Kasumi-1 (cell line): ENCODE measurements at regions not wholly inside any gene's neighbourhood (a gene's known extent, or its start where the extent isn't known, plus 50 kb on each side); places are given as distances from the start of the nearest gene placed in this dataset.

ENCODE experiments used
- DNase-seq, 2 experiments: peaks; one replicate each; lab custom pipeline; 2025; lab: John Stamatoyannopoulos, UW

DNA sequence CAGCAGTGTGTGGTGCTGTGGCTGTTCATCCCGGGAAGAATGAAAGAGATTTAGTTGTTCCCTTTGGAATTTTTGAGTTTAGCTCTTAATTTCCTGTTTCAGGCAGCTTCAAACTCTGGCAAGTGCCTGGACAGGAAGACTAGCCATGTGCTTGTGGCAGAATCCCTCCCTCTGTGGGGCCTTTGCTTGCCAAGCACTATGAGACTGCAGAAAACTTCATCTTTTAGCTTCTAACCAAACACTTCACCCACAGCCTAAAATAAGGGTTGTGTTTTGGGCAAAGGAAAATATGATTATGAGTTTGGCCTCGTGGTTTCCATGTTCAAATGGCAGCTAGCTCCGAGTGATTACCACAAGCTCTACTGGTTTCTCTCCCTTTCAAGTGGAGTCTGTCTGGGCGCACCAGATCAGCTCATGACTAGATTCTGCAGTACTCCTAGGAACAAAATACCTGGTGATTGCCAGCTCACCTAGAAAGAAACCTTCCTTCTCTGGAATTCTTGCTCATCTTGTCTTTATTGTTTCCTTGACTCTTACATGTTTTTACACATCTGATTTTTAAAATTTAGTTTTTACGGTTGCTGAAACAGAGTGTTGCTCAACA lies 707.5 kb downstream of the SLITRK6 start:
- no peak for DNase-seq

- no peak for DNase-seq
Measured at GRCh38 chr13:85089186-85089585, 710.0 kb downstream of the SLITRK6 start.

GRCh38 chr13:85080691-85081090 lies 718.5 kb downstream of the SLITRK6 start:
- DNase-seq: no peak

- DNase-seq: no peak
Measured at GRCh38 chr13:85076343-85076742, 722.9 kb downstream of the SLITRK6 start.

DNA sequence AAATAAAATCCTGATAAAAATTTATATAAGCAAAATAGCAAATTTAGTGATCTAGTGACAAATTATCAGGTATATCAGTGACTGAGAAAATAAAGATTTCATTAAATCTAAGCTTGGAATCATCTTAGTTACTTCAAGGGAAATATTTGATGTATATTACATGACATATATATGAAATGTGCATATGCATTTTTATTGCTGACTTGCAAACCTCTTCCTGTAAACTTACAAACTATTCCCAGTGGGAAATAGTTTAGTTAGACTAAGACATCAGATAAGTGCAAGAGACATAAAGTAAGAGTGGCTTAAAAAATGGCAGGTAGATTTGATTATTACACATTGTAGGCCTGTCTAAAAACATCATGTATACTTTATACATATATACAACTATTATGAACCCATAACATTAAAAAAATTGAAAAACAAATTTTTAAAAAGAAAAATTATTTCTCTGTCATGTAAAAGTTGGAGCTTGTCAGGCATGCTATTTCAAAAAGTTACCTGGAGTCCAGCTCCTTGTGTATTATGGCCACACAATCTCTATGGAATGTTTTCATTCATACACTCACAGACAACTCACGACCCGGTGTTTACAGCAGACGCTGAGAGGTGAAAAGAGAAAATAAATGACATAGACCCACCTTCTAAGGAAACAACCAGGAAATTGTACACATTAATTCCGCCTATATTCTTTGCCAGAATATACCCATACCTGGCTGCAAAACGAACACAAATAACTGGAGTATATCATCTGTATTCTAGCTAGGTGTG lies 724.5 kb downstream of the SLITRK6 start:
- DNase-seq: no peak

DNA sequence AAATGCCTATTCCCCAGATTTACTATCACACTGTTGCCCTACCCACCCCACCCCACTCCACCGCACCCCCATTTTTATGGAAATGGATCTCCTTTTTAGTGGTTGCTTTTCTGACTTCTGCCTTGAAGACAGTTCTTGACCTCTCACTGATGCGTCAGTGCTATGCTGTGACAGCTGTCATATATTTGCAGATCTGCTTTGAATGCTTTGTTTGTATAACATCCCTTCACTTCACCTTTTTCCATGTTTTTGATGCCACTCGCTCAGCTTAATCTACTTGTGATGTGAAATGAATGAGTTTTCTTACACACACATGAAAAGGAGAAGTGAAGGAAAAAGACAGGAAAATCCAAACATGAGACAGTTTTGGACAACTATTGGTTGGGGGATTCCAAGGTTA lies 731.0 kb downstream of the SLITRK6 start:
- DNase-seq: no peak

DNA sequence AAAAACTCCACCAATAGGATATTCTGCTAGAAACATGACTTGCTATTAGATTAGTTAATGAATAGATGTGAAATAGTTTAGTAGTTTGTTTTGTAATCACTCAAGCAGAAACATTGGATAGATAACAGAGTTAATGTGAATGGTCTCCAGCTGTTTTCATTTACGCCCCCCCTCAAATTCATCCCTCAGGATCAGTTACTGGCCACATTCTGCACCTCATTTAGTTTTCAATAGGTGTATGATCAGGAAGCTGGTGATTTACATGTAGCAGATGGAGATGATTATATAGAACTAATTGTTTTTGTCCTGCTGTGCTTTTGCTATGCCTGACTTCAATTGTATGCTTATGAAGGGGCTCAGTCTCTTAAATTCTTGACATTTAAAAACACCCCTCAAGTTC lies 759.0 kb downstream of the SLITRK6 start:
- no peak for DNase-seq

- no peak for DNase-seq
Measured at GRCh38 chr13:85031771-85032170, 767.4 kb downstream of the SLITRK6 start.

DNA sequence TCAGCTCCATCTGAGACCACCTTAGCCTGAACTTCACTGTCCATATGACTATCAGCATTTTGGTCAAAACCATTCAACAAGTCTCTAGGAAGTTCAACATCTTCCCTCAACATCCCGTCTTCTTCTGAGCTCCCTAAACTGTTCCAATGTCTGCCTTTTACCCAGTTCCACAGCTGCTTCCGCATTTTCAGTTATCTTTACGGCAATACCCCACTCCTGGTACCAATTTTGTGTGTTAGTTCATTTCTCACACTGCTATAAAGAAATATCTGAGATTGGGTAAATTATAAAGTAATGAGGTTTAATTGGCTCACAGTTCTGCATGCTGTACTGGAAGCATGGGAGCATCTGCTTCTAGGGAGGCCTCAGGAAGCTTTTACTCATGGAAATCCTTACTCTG lies 771.2 kb downstream of the SLITRK6 start:
- no peak for DNase-seq

DNA sequence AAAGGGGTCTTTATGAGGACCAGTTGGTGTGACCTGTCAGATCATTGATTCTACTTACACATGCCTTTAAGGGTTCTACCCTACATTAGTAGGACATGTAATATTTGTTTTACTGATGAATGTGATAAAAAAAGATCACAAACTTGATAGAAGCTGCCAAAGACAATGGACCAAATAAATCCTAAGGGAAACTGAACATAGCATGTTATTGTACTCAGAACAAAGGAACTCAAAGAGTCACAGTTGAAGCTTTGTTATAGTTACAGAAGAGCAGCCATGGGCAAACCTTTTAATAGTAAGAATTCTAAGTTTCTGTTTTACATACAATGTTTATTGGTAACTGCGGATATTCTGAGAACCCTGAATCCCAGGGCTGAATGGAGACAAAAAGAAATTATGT lies 780.1 kb downstream of the SLITRK6 start:
- DNase-seq: no peak

- peak in 1 of 2 experiments; percentile 26 for DNase-seq
Measured at GRCh38 chr13:85013006-85013405, 786.2 kb downstream of the SLITRK6 start.

DNA sequence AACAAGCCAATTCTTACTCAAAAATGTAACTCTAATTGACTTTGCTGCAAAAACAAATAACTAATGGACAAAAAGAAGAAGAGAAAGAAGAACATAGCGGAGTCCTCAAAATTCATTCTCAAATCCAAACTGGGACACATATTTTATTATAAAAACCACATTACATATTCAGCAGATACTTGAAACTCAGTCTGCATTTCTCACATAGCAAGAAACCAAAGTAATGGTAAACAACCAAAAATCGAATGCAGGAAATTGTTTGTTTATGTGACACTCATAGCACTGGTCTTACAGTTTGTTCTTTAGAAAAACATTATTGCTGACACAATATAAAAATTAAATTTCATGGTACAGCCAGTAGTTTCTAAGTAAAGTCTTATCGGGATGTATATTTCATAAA lies 789.8 kb downstream of the SLITRK6 start:
- no peak for DNase-seq

- no peak for DNase-seq
Measured at GRCh38 chr13:84999252-84999651, 800.0 kb downstream of the SLITRK6 start.

- DNase-seq: no peak
Measured at GRCh38 chr13:84998681-84999080, 800.5 kb downstream of the SLITRK6 start.

- DNase-seq: no peak
Measured at GRCh38 chr13:84997858-84998257, 801.4 kb downstream of the SLITRK6 start.

GRCh38 chr13:84994582-84994981 lies 804.6 kb downstream of the SLITRK6 start:
- DNase-seq: no peak

- DNase-seq: no peak
Measured at GRCh38 chr13:84985860-84986259, 813.4 kb downstream of the SLITRK6 start.

GRCh38 chr13:84983321-84983720 lies 815.9 kb downstream of the SLITRK6 start:
- no peak for DNase-seq

DNA sequence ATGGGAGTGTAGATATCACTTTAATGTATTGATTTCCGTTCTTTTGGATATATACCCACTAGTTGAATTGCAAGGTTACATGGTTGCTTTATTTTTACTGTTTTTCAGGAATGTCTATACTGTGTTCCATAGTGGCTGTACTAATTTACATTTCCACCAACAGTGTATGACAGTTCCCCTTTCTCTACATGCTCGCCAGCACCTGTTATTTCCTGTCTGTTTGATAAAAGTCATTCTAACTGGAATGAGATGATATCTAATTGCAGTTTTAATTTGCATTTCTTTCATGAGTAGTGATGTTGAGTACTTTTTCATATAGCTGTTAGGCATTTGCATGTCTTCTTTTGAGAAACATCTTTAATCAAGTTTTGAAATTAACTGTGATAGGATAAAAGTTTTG lies 818.6 kb downstream of the SLITRK6 start:
- peak in 1 of 2 experiments; percentile 7 for DNase-seq

DNA sequence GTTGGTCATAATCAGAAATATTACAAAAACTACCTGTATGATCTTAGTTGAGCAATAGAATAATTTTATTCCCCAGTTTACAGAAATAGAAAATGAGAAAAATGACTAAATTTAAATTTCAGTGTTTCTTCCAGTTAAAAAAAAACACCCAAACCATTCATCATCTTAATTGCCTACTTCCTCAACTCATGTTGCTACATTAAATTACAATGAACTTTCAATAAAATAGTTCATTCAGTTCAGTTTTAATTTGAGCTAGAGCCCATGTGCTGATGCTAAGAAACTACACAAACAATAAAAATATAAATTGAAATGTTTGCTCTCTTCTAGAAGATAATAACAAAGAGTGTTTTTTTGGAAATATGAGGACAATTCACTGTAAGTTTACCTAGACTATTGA lies 820.4 kb downstream of the SLITRK6 start:
- no peak for DNase-seq

GRCh38 chr13:84973661-84974060 lies 825.6 kb downstream of the SLITRK6 start:
- no peak for DNase-seq

- DNase-seq: no peak
Measured at GRCh38 chr13:84972907-84973306, 826.3 kb downstream of the SLITRK6 start.

- DNase-seq: no peak
Measured at GRCh38 chr13:84962849-84963248, 836.4 kb downstream of the SLITRK6 start.
